Upper lobe of left lung (tissue), 6 donors: ENCODE measurements at regions not wholly inside any gene's neighbourhood (a gene's known extent, or its start where the extent isn't known, plus 50 kb on each side); places are given as distances from the start of the nearest gene placed in this dataset.

Experiments used
- ATAC-seq, 2 donors: fragments of 200-7000 bp; cut with Tn5 transposase; one replicate each; pipeline ENCODE4 v1.9.1; 2022; ENCODE audit warnings: mild to moderate bottlenecking in 2 of 2, moderate library complexity in 2 of 2; ENCODE audit not compliant: low FRiP score in 2 of 2
- DNase-seq, 2 donors: peaks; one replicate each; pipeline ENCODE4 v3.0.0-alpha.2; 2019 to 2020
- H3K27ac ChIP-seq, 4 donors: fragments of 200-600 bp; sonication (generic); one replicate each; pipeline ENCODE4 v1.5.1; 2016 to 2019
- H3K27me3 ChIP-seq, 4 donors: fragments of 200-600 bp; sonication (generic); one replicate each; pipeline ENCODE4 v1.5.1; 2017 to 2019
- H3K36me3 ChIP-seq, 4 donors: fragments of 200-600 bp; sonication (generic); one replicate each; pipeline ENCODE4 v1.5.1; 2016 to 2019
- H3K4me1 ChIP-seq, 4 donors: fragments of 200-600 bp; sonication (generic); one replicate each; pipeline ENCODE4 v1.5.1; 2018 to 2019
- H3K4me3 ChIP-seq, 4 donors: fragments of 200-600 bp; sonication (generic); one replicate each; pipeline ENCODE4 v1.5.1; 2017 to 2019; ENCODE audit warnings: mild to moderate bottlenecking in 2 of 4, moderate library complexity in 1 of 4
- H3K9me3 ChIP-seq, 4 donors: fragments of 200-600 bp; sonication (generic); one replicate each; pipeline ENCODE4 v1.5.1; 2018 to 2019
- CTCF ChIP-seq, 6 experiments: fragments of 450-650 bp in 4 of 6; fragments of 200-600 bp in 2 of 6; sonication (generic) in 2 of 6; IDR thresholded peaks; one replicate each; pipeline ENCODE4 v1.5.1; 2016 to 2019; ENCODE audit warnings: antibody characterized with exemption in 6 of 6
- EP300 ChIP-seq, 4 donors: sonication (generic); formaldehyde crosslinking; IDR thresholded peaks; one replicate each; pipeline ENCODE4 v1.5.1; 2017; ENCODE audit warnings: antibody characterized with exemption in 4 of 4, control low read depth in 2 of 4
- POLR2A ChIP-seq, 4 donors: fragments of 450-650 bp; IDR thresholded peaks; one replicate each; pipeline ENCODE4 v1.5.1; 2016 to 2017; ENCODE audit warnings: antibody characterized with exemption in 4 of 4, mild to moderate bottlenecking in 2 of 4
- POLR2AphosphoS5 ChIP-seq, 2 donors: sonication (generic); formaldehyde crosslinking; IDR thresholded peaks; one replicate each; pipeline ENCODE4 v1.5.1; 2017; ENCODE audit warnings: antibody characterized with exemption in 2 of 2
- WGBS, 2 donors: methylation state at CpG; one replicate each; pipeline ENCODE4 v1.1.5; 2017 to 2018; 5-methylcytosine and 5-hydroxymethylcytosine counted together
- donor health status: DM: no; HTN: no; CAD: no; lungs with moderate emphysema.
- donor health status: DM: no; HTN: yes; CAD: no; lungs with severe emphysema.

GRCh38 chr10:10508211-10508610, 509.5 kb upstream of the CELF2 start:
- Histone ChIP-seq H3K4me1 (no peaks in the 10 kb centered on the region), H3K9me3 (no peaks in the 10 kb centered on the region), H3K27ac (no peak overlapping the region), H3K36me3 (no peaks in the 10 kb centered on the region), H3K27me3 (no peaks in the 10 kb centered on the region), H3K4me3 (no peak overlapping the region)
- WGBS, 2 donors = 82 to 86% methylated on average over 3 of the region's 3 CpGs
- TF ChIP-seq POLR2AphosphoS5 (IDR thresholded peaks at IDR 0.05) (no peak), POLR2A (IDR thresholded peaks at IDR 0.05) (no peak), EP300 (IDR thresholded peaks at IDR 0.05) (no peak)
- ATAC-seq (no peak), DNase-seq (no peak)

DNA sequence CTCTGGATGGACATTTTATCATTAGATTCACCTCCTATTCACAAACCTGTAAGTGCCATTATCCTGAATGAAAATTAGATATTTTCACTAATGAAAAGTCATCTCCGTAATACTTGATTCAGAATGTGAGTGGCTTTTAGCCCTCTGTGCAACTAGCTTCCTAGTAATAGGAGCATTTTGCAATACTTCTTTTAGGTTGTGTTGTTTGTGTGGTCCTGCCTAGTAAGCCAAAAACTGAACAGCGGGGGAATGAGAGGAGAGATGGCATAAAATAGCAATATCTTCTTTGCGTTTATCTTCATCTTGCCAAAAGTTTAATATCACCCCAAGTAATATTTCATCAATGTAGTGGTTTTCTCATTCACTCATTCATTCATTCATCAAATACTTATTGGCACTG, 507.5 kb upstream of the CELF2 start:
- Histone ChIP-seq H3K27me3 (no peaks in the 10 kb centered on the region), H3K4me3 (no peak overlapping the region), H3K9me3 (no peaks in the 10 kb centered on the region), H3K4me1 (no peaks in the 10 kb centered on the region), H3K27ac (no peak overlapping the region), H3K36me3 (no peaks in the 10 kb centered on the region)
- no peak for TF ChIP-seq POLR2A (IDR thresholded peaks at IDR 0.05)
- TF ChIP-seq EP300 (IDR thresholded peaks at IDR 0.05) = no peak
- TF ChIP-seq CTCF (IDR thresholded peaks at IDR 0.05) = no peak
- TF ChIP-seq POLR2AphosphoS5 (IDR thresholded peaks at IDR 0.05) = no peak
- WGBS, 2 donors = 83 to 89% methylated on average over 3 of the region's 3 CpGs
- DNase-seq (no peak), ATAC-seq (no peak)

GRCh38 chr10:10513067-10513466, 504.6 kb upstream of the CELF2 start:
- no peak overlapping the region for H3K4me3 ChIP-seq
- H3K27me3 ChIP-seq = no peaks in the 10 kb centered on the region
- no peaks in the 10 kb centered on the region for H3K36me3 ChIP-seq
- no peaks in the 10 kb centered on the region for H3K9me3 ChIP-seq
- no peak overlapping the region for H3K27ac ChIP-seq
- TF ChIP-seq EP300 (IDR thresholded peaks at IDR 0.05) (no peak), POLR2AphosphoS5 (IDR thresholded peaks at IDR 0.05) (no peak), CTCF (IDR thresholded peaks at IDR 0.05) (no peak), POLR2A (IDR thresholded peaks at IDR 0.05) (no peak)
- no peak for DNase-seq
- no peak for ATAC-seq
- no peaks in the 10 kb centered on the region for H3K4me1 ChIP-seq
- WGBS, 2 donors = 82 to 93% methylated on average over 1 of the region's 1 CpG

GRCh38 chr10:10513898-10514297, 503.8 kb upstream of the CELF2 start:
- Histone ChIP-seq H3K36me3 (no peaks in the 10 kb centered on the region), H3K27me3 (no peaks in the 10 kb centered on the region), H3K4me3 (no peak overlapping the region), H3K9me3 (no peaks in the 10 kb centered on the region), H3K27ac (no peak overlapping the region), H3K4me1 (no peaks in the 10 kb centered on the region)
- WGBS, 2 donors = 80 to 83% methylated on average over 4 of the region's 4 CpGs
- ATAC-seq (no peak), DNase-seq (no peak)
- no peak for TF ChIP-seq EP300 (IDR thresholded peaks at IDR 0.05)
- no peak for TF ChIP-seq POLR2AphosphoS5 (IDR thresholded peaks at IDR 0.05)
- no peak for TF ChIP-seq CTCF (IDR thresholded peaks at IDR 0.05)
- TF ChIP-seq POLR2A (IDR thresholded peaks at IDR 0.05) = no peak

GRCh38 chr10:10514797-10515196, 502.9 kb upstream of the CELF2 start:
- no peaks in the 10 kb centered on the region for H3K4me1 ChIP-seq
- ATAC-seq = no peak

More at GRCh38 chr10:10514797-10515196, 502.9 kb upstream of the CELF2 start:
- no peak overlapping the region for H3K4me3 ChIP-seq
- TF ChIP-seq POLR2A (IDR thresholded peaks at IDR 0.05) (no peak), CTCF (IDR thresholded peaks at IDR 0.05) (no peak), EP300 (IDR thresholded peaks at IDR 0.05) (no peak), POLR2AphosphoS5 (IDR thresholded peaks at IDR 0.05) (no peak)
- no peaks in the 10 kb centered on the region for H3K36me3 ChIP-seq
- no peaks in the 10 kb centered on the region for H3K9me3 ChIP-seq
- no peak overlapping the region for H3K27ac ChIP-seq
- DNase-seq = no peak
- 86 to 95% methylated on average over 3 of the region's 3 CpGs for WGBS, 2 donors
- H3K27me3 ChIP-seq = no peaks in the 10 kb centered on the region
